Body of pancreas (tissue), 4 donors: ENCODE measurements at regions not wholly inside any gene's neighbourhood (a gene's known extent, or its start where the extent isn't known, plus 50 kb on each side); places are given as distances from the start of the nearest gene placed in this dataset.

ENCODE experiments used
- ATAC-seq: fragments of 150-250 bp; one replicate; pipeline ENCODE4 v1.9.1; 2016
- DNase-seq, 4 donors: peaks; one replicate each; pipeline ENCODE4 v3.0.0-alpha.2; 2019
- H3K27ac ChIP-seq, 4 donors: fragments of 200-600 bp; sonication (generic); 1 replicate in 3 of 4; 2 replicates in 1 of 4; pipeline versions ENCODE4 v1.5.1 to v1.6.1; 2016 to 2019; ENCODE audit warnings: mild to moderate bottlenecking in 1 of 4, mixed read lengths in 1 of 4, moderate library complexity in 1 of 4
- H3K27me3 ChIP-seq, 2 donors: fragments of 200-600 bp; sonication (generic); one replicate each; pipeline ENCODE4 v1.6.0; 2016; ENCODE audit warnings: mild to moderate bottlenecking in 1 of 2
- H3K36me3 ChIP-seq, 2 donors: fragments of 200-600 bp; sonication (generic); replicated peaks in 1 of 2; 2 replicates each; pipeline ENCODE4 v1.5.1; 2016; ENCODE audit warnings: low read depth in 2 of 2; ENCODE audit not compliant: insufficient read depth in 1 of 2
- H3K4me1 ChIP-seq: fragments of 200-600 bp; sonication (generic); one replicate; pipeline ENCODE4 v1.6.0; 2016
- H3K4me3 ChIP-seq, 2 donors: fragments of 200-600 bp; sonication (generic); 1 replicate in 1 of 2; 2 replicates in 1 of 2; pipeline ENCODE4 v1.5.1; 2016 to 2019
- H3K9me3 ChIP-seq, 3 donors: fragments of 200-600 bp; sonication (generic); 1 replicate in 2 of 3; 2 replicates in 1 of 3; pipeline ENCODE4 v1.5.1; 2016
- POLR2A ChIP-seq, 3 donors: fragments of 450-650 bp; IDR thresholded peaks; one replicate each; pipeline ENCODE4 v1.6.1; 2016; ENCODE audit warnings: antibody characterized with exemption in 3 of 3, mild to moderate bottlenecking in 2 of 3
- WGBS, 2 donors: methylation state at CpG; one replicate each; pipeline ENCODE4 v1.1.5; 2017; 5-methylcytosine and 5-hydroxymethylcytosine counted together
- intact Hi-C: fragments of 100-400 bp; cut with DNase I; formaldehyde crosslinking; loops from one replicate; pipeline ENCODE4 v1.15.1; 2023
- TF ChIP-seq, protein P1 (sequence below), 7 experiments: fragments of 450-650 bp in 4 of 7; fragments of 200-600 bp in 3 of 7; sonication (generic) in 3 of 7; IDR thresholded peaks; one replicate each; pipeline ENCODE4 v1.5.1; 2016 to 2019; ENCODE audit warnings: antibody characterized with exemption in 7 of 7

DNA sequence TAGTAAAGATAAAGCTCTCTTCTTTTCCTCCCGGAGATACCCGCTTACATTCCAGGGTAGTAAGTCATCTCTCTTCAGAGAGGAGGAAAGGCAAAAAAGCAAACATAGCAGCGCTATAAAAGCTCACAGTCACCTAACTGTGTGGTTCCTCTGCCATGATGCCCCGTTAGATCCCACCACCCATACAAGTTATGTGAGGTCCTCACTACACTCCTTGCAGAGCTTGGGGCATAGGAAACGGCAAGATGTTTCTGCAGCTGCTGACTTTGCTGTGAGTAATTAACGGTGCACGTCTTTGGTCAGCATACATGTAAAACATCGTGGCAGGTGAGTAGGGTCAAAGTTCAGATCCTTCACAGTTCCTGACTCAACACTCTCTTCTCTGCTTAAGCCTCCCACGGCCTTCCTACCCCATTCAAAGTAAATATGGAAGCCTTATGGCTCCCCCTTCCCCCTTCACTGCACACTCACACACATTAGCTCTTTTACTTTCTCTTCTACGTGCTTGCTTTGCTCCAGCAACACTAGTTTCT is 218.9 kb downstream of the DIRAS2 start:
- H3K9me3 ChIP-seq = no peaks in the 10 kb centered on the region
- 62 to 68% methylated on average over 10 of the region's 10 CpGs for WGBS, 2 donors
- intact Hi-C loops = no loop called here
- no peaks in the 10 kb centered on the region for H3K36me3 ChIP-seq
- TF ChIP-seq, protein P1, sequence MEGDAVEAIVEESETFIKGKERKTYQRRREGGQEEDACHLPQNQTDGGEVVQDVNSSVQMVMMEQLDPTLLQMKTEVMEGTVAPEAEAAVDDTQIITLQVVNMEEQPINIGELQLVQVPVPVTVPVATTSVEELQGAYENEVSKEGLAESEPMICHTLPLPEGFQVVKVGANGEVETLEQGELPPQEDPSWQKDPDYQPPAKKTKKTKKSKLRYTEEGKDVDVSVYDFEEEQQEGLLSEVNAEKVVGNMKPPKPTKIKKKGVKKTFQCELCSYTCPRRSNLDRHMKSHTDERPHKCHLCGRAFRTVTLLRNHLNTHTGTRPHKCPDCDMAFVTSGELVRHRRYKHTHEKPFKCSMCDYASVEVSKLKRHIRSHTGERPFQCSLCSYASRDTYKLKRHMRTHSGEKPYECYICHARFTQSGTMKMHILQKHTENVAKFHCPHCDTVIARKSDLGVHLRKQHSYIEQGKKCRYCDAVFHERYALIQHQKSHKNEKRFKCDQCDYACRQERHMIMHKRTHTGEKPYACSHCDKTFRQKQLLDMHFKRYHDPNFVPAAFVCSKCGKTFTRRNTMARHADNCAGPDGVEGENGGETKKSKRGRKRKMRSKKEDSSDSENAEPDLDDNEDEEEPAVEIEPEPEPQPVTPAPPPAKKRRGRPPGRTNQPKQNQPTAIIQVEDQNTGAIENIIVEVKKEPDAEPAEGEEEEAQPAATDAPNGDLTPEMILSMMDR (IDR thresholded peaks at IDR 0.05) = no peak
- no peak for TF ChIP-seq POLR2A (IDR thresholded peaks at IDR 0.05)
- H3K27me3 ChIP-seq = no peaks in the 10 kb centered on the region
- no peaks in the 10 kb centered on the region for H3K4me1 ChIP-seq
- no peak overlapping the region for H3K27ac ChIP-seq
- DNase-seq = no peak
- ATAC-seq = no peak
- no peak overlapping the region for H3K4me3 ChIP-seq

DNA sequence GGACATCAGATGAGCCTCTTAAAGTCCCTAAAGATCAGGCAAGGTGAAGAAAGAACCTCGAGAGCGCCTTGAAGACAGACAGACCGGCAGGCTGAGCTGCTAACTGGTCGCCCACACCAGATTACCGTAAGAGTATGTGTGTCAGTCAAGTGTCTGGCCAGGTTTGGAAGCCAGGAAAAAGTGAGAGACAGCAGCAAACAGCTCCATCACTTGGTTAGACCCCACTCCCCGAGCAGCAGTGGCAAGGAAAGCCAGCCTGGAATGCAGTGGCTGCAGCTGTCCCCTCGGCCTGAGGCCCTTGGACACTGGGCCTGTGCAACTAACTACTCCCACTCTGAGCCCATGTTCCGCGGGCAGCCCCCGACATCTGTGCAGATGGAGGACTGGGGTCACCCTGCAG is 214.1 kb downstream of the DIRAS2 start:
- 72 to 75% methylated on average over 9 to 10 of the region's 10 CpGs for WGBS, 2 donors
- no peak overlapping the region for H3K27ac ChIP-seq
- no peak overlapping the region for H3K4me3 ChIP-seq
- H3K9me3 ChIP-seq = no peaks in the 10 kb centered on the region
- H3K4me1 ChIP-seq = no peaks in the 10 kb centered on the region
- H3K27me3 ChIP-seq = no peaks in the 10 kb centered on the region
- TF ChIP-seq, protein P1 (IDR thresholded peaks at IDR 0.05) = no peak
- ATAC-seq (no peak), DNase-seq (no peak)
- intact Hi-C loops = no loop called here
- H3K36me3 ChIP-seq = no peaks in the 10 kb centered on the region

DNA sequence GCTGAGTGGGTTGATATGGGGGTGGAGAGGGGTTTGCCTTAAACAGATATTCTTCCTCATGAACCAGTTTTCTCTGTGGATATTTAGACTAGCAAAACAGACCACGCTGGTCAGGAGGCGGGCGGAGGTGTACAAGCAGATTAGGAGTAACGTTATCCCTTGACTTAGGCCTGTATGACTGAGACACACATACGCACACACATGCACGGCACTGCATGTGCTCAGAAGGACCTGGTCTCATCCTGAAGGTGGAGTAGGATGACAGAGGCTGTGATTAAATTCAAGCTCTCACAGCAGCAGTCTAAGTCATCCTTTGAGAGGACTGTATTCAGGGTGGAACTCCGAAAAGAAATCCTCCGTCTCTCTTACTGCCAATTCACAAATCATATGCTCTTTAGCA is 209.7 kb downstream of the DIRAS2 start:
- H3K36me3 ChIP-seq = no peaks in the 10 kb centered on the region
- TF ChIP-seq, protein P1 (IDR thresholded peaks at IDR 0.05) = no peak
- TF ChIP-seq POLR2A (IDR thresholded peaks at IDR 0.05) = no peak
- H3K9me3 ChIP-seq = no peaks in the 10 kb centered on the region
- intact Hi-C loops = no loop called here
- no peaks in the 10 kb centered on the region for H3K27me3 ChIP-seq
- no peak overlapping the region for H3K4me3 ChIP-seq
- peak overlapping the region in 1 of 4 donors; percentile 6 for H3K27ac ChIP-seq
- ATAC-seq = no peak
- no peak for DNase-seq
- H3K4me1 ChIP-seq = no peaks in the 10 kb centered on the region
- whole genome bisulfite sequencing, 2 donors = 76 to 79% methylated on average over 8 of the region's 8 CpGs

DNA sequence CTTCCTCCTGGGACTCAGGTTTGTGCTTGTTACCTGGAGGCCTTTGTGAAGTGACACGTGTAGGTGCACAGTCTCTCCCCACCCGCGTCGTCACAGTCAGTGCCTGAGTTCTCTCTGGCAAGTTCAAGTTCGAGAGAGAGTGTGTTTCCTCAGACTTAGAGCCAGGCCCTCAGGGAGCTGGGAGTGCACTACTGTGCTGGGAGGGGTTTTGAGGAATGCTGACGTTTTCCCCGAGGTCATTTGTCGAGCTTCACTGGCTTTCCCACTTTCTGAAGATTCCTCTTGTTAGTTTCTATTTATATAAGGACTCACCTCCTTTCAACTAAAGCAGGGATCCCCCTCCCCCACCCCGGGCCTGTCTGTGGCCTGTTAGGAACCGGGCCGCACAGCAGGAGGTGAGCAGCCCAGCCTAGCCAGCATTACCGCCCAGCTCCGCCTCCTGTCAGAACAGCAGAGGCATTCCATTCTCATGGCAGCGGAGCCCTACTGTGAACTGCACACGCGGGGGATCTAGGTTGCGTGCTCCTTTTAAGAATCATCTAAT is 209.2 kb downstream of the DIRAS2 start:
- Histone ChIP-seq H3K27ac (peak overlapping the region in 1 of 4 donors; percentile 6), H3K9me3 (no peaks in the 10 kb centered on the region), H3K36me3 (no peaks in the 10 kb centered on the region), H3K4me1 (no peaks in the 10 kb centered on the region), H3K4me3 (no peak overlapping the region), H3K27me3 (no peaks in the 10 kb centered on the region)
- ATAC-seq (peak; percentile 55), DNase-seq (peak; percentile 10 to 56 (median 22))
- TF ChIP-seq, protein P1 (IDR thresholded peaks at IDR 0.05) = no peak
- 26 to 34% methylated on average over 13 to 17 of the region's 17 CpGs for WGBS, 2 donors
- intact Hi-C loops = no loop called here

DNA sequence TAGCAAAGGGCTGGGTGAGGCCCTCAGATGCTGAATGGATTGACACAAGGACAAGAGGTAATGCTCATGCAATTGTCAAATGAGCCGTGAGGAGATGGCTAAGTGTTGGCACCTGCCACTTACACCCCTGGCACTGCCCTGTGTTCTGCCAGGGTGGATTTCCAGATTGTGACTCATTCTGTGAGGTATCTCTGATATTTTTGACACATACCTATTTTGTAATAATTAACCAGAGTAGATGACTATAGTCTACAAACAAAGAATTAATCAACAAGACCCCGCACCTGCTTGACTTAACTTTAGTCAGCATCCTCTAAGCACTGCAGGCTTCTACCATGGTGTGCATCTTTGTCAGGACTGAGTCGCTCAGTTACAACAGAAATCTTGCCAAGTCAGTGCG is 200.8 kb downstream of the DIRAS2 start:
- no peak overlapping the region for H3K4me3 ChIP-seq
- H3K36me3 ChIP-seq = no peaks in the 10 kb centered on the region
- intact Hi-C loops = no loop called here
- 24 to 30% methylated on average over 4 of the region's 4 CpGs for WGBS, 2 donors
- peaks cover 4% of the 10 kb centered on the region for H3K4me1 ChIP-seq
- H3K9me3 ChIP-seq = peaks cover 0 to 5% (median 4%) of the 10 kb centered on the region in 3 donors
- TF ChIP-seq POLR2A (IDR thresholded peaks at IDR 0.05) = no peak
- TF ChIP-seq, protein P1 (IDR thresholded peaks at IDR 0.05) = no peak
- DNase-seq = no peak
- H3K27ac ChIP-seq = no peak overlapping the region
- no peaks in the 10 kb centered on the region for H3K27me3 ChIP-seq
- peak; percentile 27 for ATAC-seq
